CD14-positive monocyte (primary cell): ENCODE measurements at regions not wholly inside any gene's neighbourhood (a gene's known extent, or its start where the extent isn't known, plus 50 kb on each side); places are given as distances from the start of the nearest gene placed in this dataset.

Source experiments
- DNase-seq, 3 donors: peaks; one replicate each; pipeline ENCODE4 v3.0.0-alpha.2; 2011 to 2022
- H2AFZ ChIP-seq: 2 replicates; pipeline ENCODE4 v1.6.0; 2012; ENCODE audit warnings: mild to moderate bottlenecking, low read depth, low read length, inconsistent platforms; ENCODE audit not compliant: insufficient read depth, poor library complexity, severe bottlenecking
- H3K27ac ChIP-seq, 2 donors: 1 replicate in 1 of 2; 2 replicates in 1 of 2; pipeline ENCODE4 v1.5.1; 2012 to 2013; ENCODE audit warnings: low read length in 2 of 2, control low read depth in 1 of 2, inconsistent platforms in 1 of 2, low read depth in 1 of 2, mild to moderate bottlenecking in 1 of 2
- H3K27me3 ChIP-seq, 2 donors: one replicate each; pipeline versions ENCODE4 v1.6.0 to v1.6.1; 2011 to 2013; ENCODE audit warnings: low read length in 2 of 2; ENCODE audit not compliant: control insufficient read depth in 2 of 2, insufficient read depth in 2 of 2
- H3K36me3 ChIP-seq, 2 donors: replicated peaks in 1 of 2; 1 replicate in 1 of 2; 2 replicates in 1 of 2; pipeline versions ENCODE4 v1.5.1 to v1.6.1; 2012 to 2013; ENCODE audit warnings: low read length in 2 of 2, control low read depth in 1 of 2, inconsistent platforms in 1 of 2, mild to moderate bottlenecking in 1 of 2; ENCODE audit not compliant: insufficient read depth in 2 of 2, control insufficient read depth in 1 of 2
- H3K4me1 ChIP-seq, 2 donors: 1 replicate in 1 of 2; 2 replicates in 1 of 2; pipeline versions ENCODE4 v1.5.1 to v1.6.1; 2012 to 2013; ENCODE audit warnings: low read length in 2 of 2, control low read depth in 1 of 2, inconsistent platforms in 1 of 2, mild to moderate bottlenecking in 1 of 2, moderate library complexity in 1 of 2; ENCODE audit not compliant: insufficient read depth in 2 of 2, control insufficient read depth in 1 of 2
- H3K4me2 ChIP-seq: replicated peaks from 2 replicates; pipeline ENCODE3; 2012; ENCODE audit warnings: low read length, moderate library complexity, mild to moderate bottlenecking; ENCODE audit not compliant: poor library complexity, severe bottlenecking; ENCODE audit errors: extremely low read depth
- H3K4me3 ChIP-seq, 3 experiments: fragments of 200-600 bp in 1 of 3; sonication (generic) in 1 of 3; replicated peaks in 1 of 3; 1 replicate in 2 of 3; 2 replicates in 1 of 3; pipeline ENCODE4 v1.5.1; 2011 to 2013; ENCODE audit warnings: low read length in 3 of 3, mild to moderate bottlenecking in 3 of 3, control low read depth in 2 of 3, low read depth in 2 of 3, inconsistent platforms in 1 of 3, moderate library complexity in 1 of 3
- H3K79me2 ChIP-seq: 2 replicates; pipeline ENCODE4 v1.6.0; 2012; ENCODE audit warnings: mild to moderate bottlenecking, control low read depth, inconsistent platforms, low read length, moderate library complexity; ENCODE audit not compliant: insufficient read depth
- H3K9ac ChIP-seq: 2 replicates; pipeline ENCODE4 v1.6.0; 2017; ENCODE audit warnings: low read length, mild to moderate bottlenecking; ENCODE audit not compliant: insufficient read depth, poor library complexity, severe bottlenecking
- H3K9me3 ChIP-seq, 2 donors: replicated peaks in 1 of 2; 1 replicate in 1 of 2; 2 replicates in 1 of 2; pipeline versions ENCODE4 v1.5.1 to v1.6.1; 2012 to 2013; ENCODE audit warnings: low read length in 2 of 2, control low read depth in 1 of 2; ENCODE audit not compliant: control insufficient read depth in 1 of 2, insufficient read depth in 1 of 2
- H4K20me1 ChIP-seq: 2 replicates; pipeline ENCODE4 v1.6.0; 2012; ENCODE audit warnings: mild to moderate bottlenecking, low read length, control low read depth, moderate library complexity; ENCODE audit not compliant: insufficient read depth
- H3K27ac Mint-ChIP-seq, 7 donors: one replicate each; pipeline ENCODE4 v1.8.0; 2020; ENCODE audit warnings: mild to moderate bottlenecking in 7 of 7, mixed read lengths in 7 of 7, moderate library complexity in 6 of 7, inconsistent platforms in 2 of 7
- H3K27me3 Mint-ChIP-seq, 3 donors: one replicate each; pipeline ENCODE4 v1.8.0; 2021 to 2022; ENCODE audit warnings: low read depth in 3 of 3, mild to moderate bottlenecking in 3 of 3, mixed read lengths in 3 of 3, moderate library complexity in 3 of 3, inconsistent platforms in 1 of 3
- H3K36me3 Mint-ChIP-seq, 2 donors: one replicate each; pipeline ENCODE4 v1.8.0; 2020; ENCODE audit warnings: mixed read lengths in 2 of 2, inconsistent platforms in 1 of 2, mild to moderate bottlenecking in 1 of 2
- H3K4me1 Mint-ChIP-seq: one replicate; pipeline ENCODE4 v1.8.0; 2020; ENCODE audit warnings: mild to moderate bottlenecking, mixed read lengths
- H3K4me3 Mint-ChIP-seq, 2 donors: one replicate each; pipeline ENCODE4 v1.8.0; 2020; ENCODE audit warnings: mild to moderate bottlenecking in 2 of 2, mixed read lengths in 2 of 2, moderate library complexity in 1 of 2
- H3K9me3 Mint-ChIP-seq, 7 donors: one replicate each; pipeline ENCODE4 v1.8.0; 2020 to 2022; ENCODE audit warnings: mixed read lengths in 7 of 7, mild to moderate bottlenecking in 6 of 7, moderate library complexity in 6 of 7, inconsistent platforms in 2 of 7
- CTCF ChIP-seq: fragments of 200-600 bp; IDR thresholded peaks from one replicate; pipeline ENCODE4 v1.8.0; 2022; ENCODE audit warnings: antibody characterized with exemption, mild to moderate bottlenecking
- WGBS: methylation state at CpG from one replicate; pipeline ENCODE4 v1.1.5; 2013; ENCODE audit warnings: missing lambda C conversion rate; ENCODE audit not compliant: insufficient coverage; 5-methylcytosine and 5-hydroxymethylcytosine counted together
- intact Hi-C, 2 donors: fragments of 100-400 bp; cut with micrococcal nuclease; formaldehyde crosslinking; loops; one replicate each; pipeline versions ENCODE4 v1.15.0 to v1.15.1; 2023

DNA sequence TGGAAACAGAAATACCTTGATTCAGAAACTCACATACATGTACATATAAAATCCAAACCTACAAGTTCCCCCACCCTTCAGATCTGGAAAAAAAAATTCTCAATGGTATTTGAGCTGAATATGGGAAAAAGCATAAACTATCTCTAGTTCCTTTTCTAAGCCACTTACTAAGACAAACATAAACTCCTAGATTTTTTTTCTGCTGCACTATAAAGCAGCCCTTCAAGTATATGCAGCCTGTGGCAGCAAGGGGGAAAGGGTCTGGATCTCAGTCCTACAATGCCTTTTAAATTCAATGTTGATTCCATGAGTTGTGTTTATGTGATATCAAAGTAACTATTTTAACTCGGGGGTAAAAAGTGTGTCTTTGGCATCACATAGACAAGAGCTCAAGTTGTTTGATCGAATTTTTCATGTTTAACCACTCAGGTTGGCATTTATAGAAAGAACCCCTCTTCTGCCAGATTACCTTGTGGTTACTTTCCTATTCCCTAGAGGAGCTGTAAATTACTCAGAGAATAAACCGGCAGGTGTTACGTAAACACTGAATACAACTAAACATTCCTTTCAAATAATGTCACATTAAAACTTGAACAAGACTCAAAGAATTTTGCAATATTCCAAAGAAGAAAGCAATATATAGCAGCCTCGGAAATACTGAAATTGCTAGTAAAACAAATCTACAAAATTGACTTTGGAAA is 91.8 kb upstream of the FER start:
- H3K27me3 Mint-ChIP-seq, result peaks cover 0 to 2% (median 0%) of the 10 kb centered on the region in 3 donors
- H3K4me1 Mint-ChIP-seq, result no peaks in the 10 kb centered on the region
- intact Hi-C loops, result no loop called here
- no peaks in the 10 kb centered on the region for H3K4me1 ChIP-seq
- H3K27ac Mint-ChIP-seq, result no peak overlapping the region
- H3K36me3 Mint-ChIP-seq, result no peaks in the 10 kb centered on the region
- H3K27me3 ChIP-seq, result no peaks in the 10 kb centered on the region
- no peaks in the 10 kb centered on the region for H3K9me3 ChIP-seq
- WGBS, result 93% methylated on average over 2 of the region's 5 CpGs
- H3K4me3 ChIP-seq, result no peak overlapping the region
- H3K4me2 ChIP-seq, result no peak overlapping the region
- H4K20me1 ChIP-seq, result no peaks in the 10 kb centered on the region
- no peaks in the 10 kb centered on the region for H3K79me2 ChIP-seq
- peaks cover 0 to 3% (median 0%) of the 10 kb centered on the region in 7 donors for H3K9me3 Mint-ChIP-seq
- H3K4me3 Mint-ChIP-seq, result no peak overlapping the region
- no peak overlapping the region for H3K9ac ChIP-seq
- H2AFZ ChIP-seq, result no peak overlapping the region
- H3K27ac ChIP-seq, result no peak overlapping the region
- TF ChIP-seq CTCF, result no peak
- no peaks in the 10 kb centered on the region for H3K36me3 ChIP-seq
- no peak for DNase-seq

DNA sequence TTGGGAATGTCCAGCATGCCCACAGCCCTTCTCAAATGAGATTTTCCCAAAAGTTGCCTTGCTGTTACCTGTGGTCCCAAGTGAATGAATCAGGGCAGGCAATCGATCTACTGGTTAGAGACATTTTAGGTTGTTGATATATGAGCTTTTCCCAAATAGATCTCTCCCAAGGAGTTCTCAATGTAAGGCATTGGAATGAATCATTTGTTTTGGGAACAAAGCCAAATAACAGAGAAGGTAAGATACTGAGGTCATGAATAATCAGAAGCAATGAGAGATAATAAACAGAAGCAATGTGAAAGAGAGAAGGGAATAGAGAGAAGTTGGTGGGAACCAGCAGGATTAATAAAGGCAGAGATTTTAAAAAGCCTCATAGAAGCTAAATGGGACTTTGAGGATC is 93.6 kb upstream of the FER start:
- Histone ChIP-seq H3K79me2 (no peaks in the 10 kb centered on the region), H2AFZ (no peak overlapping the region), H3K4me1 (no peaks in the 10 kb centered on the region), H3K27me3 (no peaks in the 10 kb centered on the region), H3K27ac (no peak overlapping the region), H3K4me2 (no peak overlapping the region), H3K4me3 (no peak overlapping the region), H3K9ac (no peak overlapping the region), H3K9me3 (no peaks in the 10 kb centered on the region), H3K36me3 (no peaks in the 10 kb centered on the region), H4K20me1 (no peaks in the 10 kb centered on the region)
- no CpG with 5 or more reads among the region's 1 CpG for WGBS
- no peak overlapping the region for H3K4me3 Mint-ChIP-seq
- TF ChIP-seq CTCF, result no peak
- no peak overlapping the region for H3K27ac Mint-ChIP-seq
- peaks cover 0 to 2% (median 0%) of the 10 kb centered on the region in 7 donors for H3K9me3 Mint-ChIP-seq
- H3K36me3 Mint-ChIP-seq, result no peaks in the 10 kb centered on the region
- DNase-seq, result no peak
- intact Hi-C loops, result no loop called here
- no peaks in the 10 kb centered on the region for H3K4me1 Mint-ChIP-seq
- H3K27me3 Mint-ChIP-seq, result peaks cover 0 to 3% (median 0%) of the 10 kb centered on the region in 3 donors
